ENCODE measurements at regions not wholly inside any gene's neighbourhood (a gene's known extent, or its start where the extent isn't known, plus 50 kb on each side); places are given as distances from the start of the nearest gene placed in this dataset.

DNA sequence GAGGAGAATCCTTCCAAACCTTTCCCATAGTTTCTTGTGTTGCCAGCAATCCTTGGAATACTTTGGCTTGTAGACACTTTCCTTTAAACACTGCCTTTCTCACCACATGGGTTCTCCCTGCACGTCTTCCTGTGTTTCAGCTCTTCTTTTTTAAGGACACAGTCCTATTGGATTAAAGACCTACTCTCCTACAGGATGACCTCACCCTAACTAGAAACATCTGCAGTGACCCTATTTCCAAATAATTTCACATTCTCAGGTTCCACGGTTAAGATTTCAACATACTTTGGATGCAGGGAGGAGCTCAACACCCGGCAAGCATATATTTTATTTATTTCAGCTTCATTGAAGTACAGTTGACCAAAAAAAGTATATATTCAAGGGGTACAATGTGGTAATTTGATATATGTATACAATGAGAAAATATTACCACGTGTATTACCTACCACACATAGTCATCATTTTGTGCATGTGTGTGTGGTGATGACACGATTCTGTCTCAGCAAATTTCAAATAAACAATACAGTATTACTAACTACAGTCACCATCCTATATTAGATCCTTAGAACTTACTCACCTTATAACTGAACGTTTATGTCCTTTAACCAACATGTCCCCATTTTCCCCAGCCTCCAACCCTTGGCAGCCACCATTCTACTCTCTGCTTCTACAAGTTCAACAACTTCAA is 745.0 kb downstream of the CBLN2 start:
- no peak for DNase-seq (ENCODE audit: low read depth in 4 of 4, low spot score in 1 of 4)

DNA sequence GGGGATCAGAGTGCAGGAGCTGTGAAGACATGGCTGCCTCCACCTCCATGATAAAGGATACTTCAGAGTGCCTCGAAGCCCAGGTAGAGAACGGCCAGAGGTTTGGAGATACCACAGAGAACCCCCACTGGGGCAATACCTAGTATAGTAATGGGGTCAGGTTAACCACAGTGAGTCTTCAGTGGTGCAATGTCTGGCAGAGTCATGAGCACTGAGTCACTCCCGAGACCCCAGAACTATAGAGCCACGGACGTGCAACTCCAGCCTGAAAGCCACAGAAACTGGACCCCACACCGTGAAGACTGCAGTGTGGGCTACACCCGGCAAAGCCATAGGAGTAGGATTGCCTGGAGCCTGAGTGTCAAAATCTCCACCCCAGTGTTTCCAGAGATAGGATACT is 746.6 kb downstream of the CBLN2 start:
- no peak for DNase-seq (ENCODE audit: low read depth in 4 of 4, low spot score in 1 of 4)

GRCh38 chr18:71784777-71785176 is 759.4 kb downstream of the CBLN2 start:
- no peak for DNase-seq (ENCODE audit: low read depth in 4 of 4, low spot score in 1 of 4)

DNA sequence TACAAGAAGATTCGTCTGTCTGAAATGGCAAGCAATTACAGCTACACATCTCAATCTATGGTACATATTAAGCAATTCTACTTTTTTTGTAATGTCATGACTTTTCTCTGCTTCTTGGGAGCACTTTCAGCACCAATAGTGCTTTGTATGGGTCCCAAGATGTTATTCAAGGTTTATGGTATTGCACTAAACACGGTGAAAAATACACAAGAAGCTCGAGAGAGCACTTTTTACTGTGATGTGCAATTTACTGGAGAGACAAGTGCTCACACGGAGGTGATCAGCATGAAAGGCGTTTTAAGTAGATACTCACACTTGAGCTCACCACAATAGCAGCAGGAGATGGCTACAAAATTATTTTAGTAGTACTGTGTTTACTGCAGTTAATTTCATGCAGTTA is 783.6 kb downstream of the CBLN2 start:
- DNase-seq (ENCODE audit: low read depth in 4 of 4, low spot score in 1 of 4), result no peak

- DNase-seq (ENCODE audit: low read depth in 4 of 4, low spot score in 1 of 4), result no peak
Observed at GRCh38 chr18:71754246-71754645, 789.9 kb downstream of the CBLN2 start.

GRCh38 chr18:71743634-71744033 is 800.5 kb downstream of the CBLN2 start:
- DNase-seq (ENCODE audit: low read depth in 4 of 4, low spot score in 1 of 4), result no peak

DNA sequence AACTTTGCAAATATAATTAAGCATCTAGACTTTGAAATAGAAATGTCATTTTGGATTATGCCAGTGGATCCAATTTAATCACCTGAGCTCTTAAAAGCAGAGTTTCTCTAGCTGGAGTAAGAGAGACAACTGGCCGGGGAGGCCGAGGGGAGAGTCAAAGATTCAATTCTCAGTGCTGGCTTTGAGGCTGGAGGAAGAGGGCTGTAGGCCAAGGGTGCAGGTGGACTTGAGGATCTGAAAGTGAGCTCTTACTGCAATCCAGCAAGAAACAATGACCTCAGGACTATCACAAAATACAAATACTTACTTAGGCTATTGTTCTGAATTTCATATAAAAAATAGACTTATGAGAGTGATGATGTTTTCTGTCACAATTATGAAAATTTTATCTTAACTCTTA is 814.5 kb downstream of the CBLN2 start:
- no peak for DNase-seq (ENCODE audit: low read depth in 4 of 4, low spot score in 1 of 4)

DNA sequence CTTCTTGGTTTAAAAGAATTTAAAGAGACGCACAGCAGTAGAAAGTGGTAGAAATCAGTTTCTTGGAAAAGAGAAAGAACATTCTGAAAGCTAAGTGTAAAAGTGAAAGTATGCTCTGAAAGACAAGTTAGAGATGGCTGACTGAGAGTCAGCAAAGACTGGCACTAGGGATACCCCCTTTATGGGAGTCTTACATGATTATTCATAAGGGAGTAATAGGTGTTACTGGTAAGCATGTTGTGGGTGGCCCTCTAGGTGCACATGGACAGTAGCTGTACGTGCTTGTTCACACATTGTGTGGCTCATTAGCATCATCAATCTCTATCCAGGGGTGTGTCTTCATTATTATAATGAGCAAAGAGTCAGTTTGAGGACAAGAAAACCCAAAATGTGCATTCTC is 816.2 kb downstream of the CBLN2 start:
- DNase-seq (ENCODE audit: low read depth in 4 of 4, low spot score in 1 of 4), result no peak

DNA sequence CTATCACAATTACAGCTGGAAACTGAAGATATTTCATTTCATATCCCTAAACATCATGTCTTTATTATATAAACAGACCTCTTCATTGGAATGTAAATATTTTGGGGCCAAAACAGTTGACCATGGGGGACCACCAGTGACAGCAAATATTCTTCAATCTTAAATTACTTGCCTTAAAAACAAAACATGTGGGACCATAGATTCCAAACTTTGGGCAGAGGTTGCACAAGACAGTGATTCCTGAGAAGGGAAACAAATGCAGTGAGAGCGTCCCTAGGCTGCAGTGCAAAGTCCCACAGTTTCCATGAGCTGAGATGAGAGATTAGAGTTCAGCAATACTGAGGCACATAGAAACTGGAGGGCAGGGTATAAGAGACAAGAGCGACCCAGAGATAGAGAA is 818.9 kb downstream of the CBLN2 start:
- DNase-seq (ENCODE audit: low read depth in 4 of 4, low spot score in 1 of 4), result no peak

DNA sequence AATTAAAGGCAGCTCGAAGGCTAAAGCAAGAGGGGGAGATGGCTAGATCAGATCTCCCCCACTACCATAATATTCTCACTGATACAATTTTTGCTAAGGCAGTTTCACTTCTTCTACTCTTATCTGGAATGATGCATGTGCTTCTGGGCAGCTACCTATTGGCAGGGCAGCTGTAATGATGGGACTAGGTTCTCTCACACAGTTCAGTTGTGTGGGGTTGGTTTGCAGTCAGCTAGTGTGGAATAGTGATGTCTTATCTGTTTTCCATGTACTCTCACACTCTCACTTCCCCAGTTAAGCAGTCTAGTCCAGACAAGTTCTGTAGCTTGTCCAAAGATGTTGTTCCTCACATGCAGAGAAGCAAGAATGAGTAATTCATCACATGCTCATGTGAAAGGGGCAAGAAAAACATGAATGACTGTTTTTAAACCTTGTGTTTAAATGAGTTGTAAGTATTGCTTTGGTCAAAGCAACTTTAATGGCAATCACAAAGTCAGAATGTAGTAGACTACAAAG is 836.1 kb downstream of the CBLN2 start:
- DNase-seq (ENCODE audit: low read depth in 4 of 4, low spot score in 1 of 4), result no peak

- no peak for DNase-seq (ENCODE audit: low read depth in 4 of 4, low spot score in 1 of 4)
Observed at GRCh38 chr18:71707400-71707799, 836.7 kb downstream of the CBLN2 start.

DNA sequence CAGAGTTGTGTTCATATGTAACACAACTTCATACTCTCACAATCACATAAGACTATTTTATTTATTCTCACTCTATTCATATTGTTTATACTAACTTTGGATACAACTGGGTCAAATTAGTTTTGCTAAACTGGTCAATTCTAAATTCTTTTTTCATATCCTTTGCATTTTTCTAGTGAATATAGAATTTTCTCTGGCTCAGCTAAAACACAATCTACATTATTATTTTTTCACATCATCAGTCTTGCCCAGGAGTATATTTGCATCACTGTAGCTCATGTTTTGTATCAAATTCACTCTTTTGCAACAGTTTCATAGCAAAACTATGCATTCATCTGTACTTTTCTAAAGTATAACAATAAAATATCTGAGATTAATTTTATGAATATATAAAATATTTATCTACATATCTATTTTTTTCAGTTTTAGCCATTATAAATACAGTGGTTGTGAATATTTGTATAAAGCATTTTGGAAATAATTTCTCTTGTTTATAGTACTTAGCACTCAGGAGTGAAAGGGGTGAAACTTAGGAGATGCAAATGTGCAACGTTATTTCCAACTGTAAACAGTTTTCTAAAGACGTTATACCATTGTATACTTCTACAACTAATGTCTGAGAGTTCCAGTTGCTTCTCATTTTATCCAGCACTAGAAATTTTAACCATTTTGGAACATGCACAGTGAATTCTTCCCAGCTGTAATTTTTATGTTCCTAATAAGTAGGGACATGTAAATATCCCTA is 854.6 kb downstream of the CBLN2 start:
- DNase-seq (ENCODE audit: low read depth in 4 of 4, low spot score in 1 of 4), result no peak

GRCh38 chr18:71682591-71682990 is 861.6 kb downstream of the CBLN2 start:
- no peak for DNase-seq (ENCODE audit: low read depth in 4 of 4, low spot score in 1 of 4)

DNA sequence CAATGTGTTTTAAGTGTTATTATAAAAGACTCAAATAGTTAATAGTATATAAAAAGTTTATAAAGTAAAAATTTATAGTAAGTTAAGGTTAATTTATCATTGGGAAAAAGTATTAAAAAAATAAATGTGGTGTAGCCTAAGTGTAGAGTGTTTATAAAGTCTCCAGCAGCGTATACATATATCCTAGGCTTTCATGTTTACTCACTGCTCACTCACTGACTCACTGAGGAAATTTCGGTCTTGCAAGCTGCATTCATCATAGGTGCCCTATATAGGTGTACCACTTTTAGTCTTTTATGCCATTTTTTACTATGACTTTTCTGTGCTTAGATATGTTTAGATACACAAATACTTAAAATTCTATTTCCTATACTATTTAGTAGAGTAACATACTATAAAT is 866.0 kb downstream of the CBLN2 start:
- no peak for DNase-seq (ENCODE audit: low read depth in 4 of 4, low spot score in 1 of 4)

- no peak for DNase-seq (ENCODE audit: low read depth in 4 of 4, low spot score in 1 of 4)
Observed at GRCh38 chr18:71673954-71674353, 870.2 kb downstream of the CBLN2 start.

GRCh38 chr18:71673498-71673897 is 870.6 kb downstream of the CBLN2 start:
- DNase-seq (ENCODE audit: low read depth in 4 of 4, low spot score in 1 of 4), result no peak

- no peak for DNase-seq (ENCODE audit: low read depth in 4 of 4, low spot score in 1 of 4)
Observed at GRCh38 chr18:71666481-71666880, 877.7 kb downstream of the CBLN2 start.

DNA sequence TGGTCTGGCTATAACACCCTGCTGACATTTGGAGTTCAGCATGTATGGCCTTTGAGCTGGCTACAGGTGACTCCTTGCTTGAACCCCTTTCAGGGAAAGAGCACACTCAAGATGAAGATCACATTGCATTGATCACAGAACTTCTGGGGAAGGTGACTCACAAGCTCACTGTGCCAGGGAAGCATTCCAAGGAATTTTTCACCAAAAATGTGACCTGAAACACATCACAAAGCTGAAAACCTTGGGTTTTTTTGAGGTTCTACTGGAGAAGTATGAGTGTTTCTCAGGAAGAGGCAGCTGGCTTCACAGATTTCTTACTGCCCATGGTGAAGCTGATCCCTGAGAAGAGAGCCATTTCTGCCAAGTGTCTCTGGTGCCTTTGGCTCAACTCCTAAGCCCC is 879.0 kb downstream of the CBLN2 start:
- no peak for DNase-seq (ENCODE audit: low read depth in 4 of 4, low spot score in 1 of 4)

DNA sequence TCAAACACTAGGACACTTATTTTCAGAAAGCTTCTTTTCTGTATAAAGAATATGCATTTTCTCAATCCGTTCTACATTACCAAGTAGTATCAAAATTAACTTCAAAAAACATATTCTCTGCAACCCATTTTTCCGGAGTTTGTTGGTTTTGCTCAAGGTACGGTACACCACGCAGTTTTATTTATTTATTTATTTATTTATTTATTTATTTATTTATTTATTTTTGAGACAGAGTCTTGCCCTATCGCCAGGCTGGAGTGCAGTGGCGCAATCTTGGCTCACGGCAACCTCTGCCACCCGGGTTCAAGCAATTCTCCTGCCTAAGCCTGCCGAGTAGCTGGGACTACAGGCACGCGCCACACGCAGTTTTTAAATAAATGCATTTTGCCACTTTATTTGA is 900.3 kb downstream of the CBLN2 start:
- no peak for DNase-seq (ENCODE audit: low read depth in 4 of 4, low spot score in 1 of 4)

DNA sequence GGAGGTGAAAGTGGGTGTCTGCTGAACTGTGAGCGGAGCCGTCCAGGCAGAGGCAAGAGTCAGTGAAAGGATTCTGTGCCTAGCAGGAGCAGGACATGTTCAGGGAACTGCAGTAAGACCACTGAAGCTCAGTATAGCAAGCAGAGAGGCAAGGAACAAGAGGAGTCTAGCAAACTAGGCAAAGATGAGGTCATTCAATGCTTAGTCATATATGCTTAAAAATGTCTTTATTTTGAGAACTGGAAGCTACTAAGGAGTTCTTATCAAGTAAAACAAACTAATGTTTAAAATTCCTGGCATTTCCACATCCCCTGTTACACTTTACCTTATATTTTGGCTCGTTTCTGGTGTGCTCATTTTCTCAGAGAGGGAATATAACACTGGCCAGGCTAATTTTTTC is 913.4 kb downstream of the CBLN2 start:
- DNase-seq (ENCODE audit: low read depth in 4 of 4, low spot score in 1 of 4), result no peak

- DNase-seq (ENCODE audit: low read depth in 4 of 4, low spot score in 1 of 4), result no peak
Observed at GRCh38 chr18:71625556-71626090, 918.5 kb downstream of the CBLN2 start.

GRCh38 chr18:71598374-71598773 is 945.8 kb downstream of the CBLN2 start:
- DNase-seq (ENCODE audit: low read depth in 4 of 4, low spot score in 1 of 4), result no peak
